Prostate gland (tissue), 2 donors: ENCODE measurements at regions not wholly inside any gene's neighbourhood (a gene's known extent, or its start where the extent isn't known, plus 50 kb on each side); places are given as distances from the start of the nearest gene placed in this dataset.

Experiments
- DNase-seq: peaks from one replicate; pipeline ENCODE4 v3.0.0-alpha.2; 2019; ENCODE audit warnings: low spot score
- H3K27ac ChIP-seq, 2 donors: fragments of 200-600 bp; sonication (generic); 2 replicates each; pipeline ENCODE4 v1.5.1; 2017 to 2019
- H3K27me3 ChIP-seq: fragments of 200-600 bp; sonication (generic); replicated peaks from 2 replicates; pipeline ENCODE4 v1.5.1; 2019; ENCODE audit not compliant: insufficient read depth
- H3K36me3 ChIP-seq, 2 donors: fragments of 200-600 bp; sonication (generic); 1 replicate in 1 of 2; 2 replicates in 1 of 2; pipeline versions ENCODE4 v1.5.1 to v1.8.1; 2017 to 2019
- H3K4me1 ChIP-seq: fragments of 200-600 bp; sonication (generic); replicated peaks from 2 replicates; pipeline ENCODE4 v1.5.1; 2019
- H3K4me3 ChIP-seq, 2 donors: fragments of 200-600 bp; sonication (generic); 2 replicates each; pipeline ENCODE4 v1.5.1; 2017 to 2019
- H3K9me3 ChIP-seq: fragments of 200-600 bp; sonication (generic); 2 replicates; pipeline ENCODE4 v1.5.1; 2017
- CTCF ChIP-seq, 4 experiments: fragments of 200-600 bp in 2 of 4; fragments of 450-650 bp in 2 of 4; sonication (generic) in 2 of 4; IDR thresholded peaks; 1 replicate in 3 of 4; 2 replicates in 1 of 4; pipeline ENCODE4 v1.5.1; 2016 to 2019; ENCODE audit warnings: antibody characterized with exemption in 4 of 4, mild to moderate bottlenecking in 2 of 4, moderate library complexity in 2 of 4
- POLR2A ChIP-seq: fragments of 450-650 bp; IDR thresholded peaks from one replicate; pipeline ENCODE4 v1.6.1; 2016; ENCODE audit warnings: antibody characterized with exemption, mild to moderate bottlenecking
- POLR2AphosphoS5 ChIP-seq: sonication (generic); formaldehyde crosslinking; IDR thresholded peaks from one replicate; pipeline ENCODE4 v1.6.1; 2017; ENCODE audit warnings: antibody characterized with exemption
- WGBS: methylation state at CpG from one replicate; pipeline ENCODE4 v1.1.5; 2018; 5-methylcytosine and 5-hydroxymethylcytosine counted together
- intact Hi-C: fragments of 100-400 bp; cut with DNase I; formaldehyde crosslinking; loops from one replicate; pipeline ENCODE4 v1.14.2; 2022

GRCh38 chr4:181581983-181582382 is 661.2 kb upstream of the TENM3 start:
- Histone ChIP-seq H3K4me1 (no peaks in the 10 kb centered on the region), H3K36me3 (no peaks in the 10 kb centered on the region), H3K27ac (no peak overlapping the region), H3K27me3 (no peaks in the 10 kb centered on the region), H3K4me3 (no peak overlapping the region), H3K9me3 (no peaks in the 10 kb centered on the region)
- intact Hi-C loops, result no loop called here
- TF ChIP-seq POLR2AphosphoS5 (no peak), CTCF (IDR thresholded peaks at IDR 0.05) (no peak), POLR2A (no peak)
- WGBS, result 71% methylated on average over 4 of the region's 4 CpGs
- no peak for DNase-seq

- intact Hi-C loops, result no loop called here
- no peaks in the 10 kb centered on the region for H3K36me3 ChIP-seq
- no peaks in the 10 kb centered on the region for H3K27me3 ChIP-seq
- TF ChIP-seq POLR2AphosphoS5, result no peak
- TF ChIP-seq POLR2A, result no peak
- TF ChIP-seq CTCF (IDR thresholded peaks at IDR 0.05), result no peak
- DNase-seq, result no peak
- no peaks in the 10 kb centered on the region for H3K9me3 ChIP-seq
- H3K4me3 ChIP-seq, result no peak overlapping the region
- H3K27ac ChIP-seq, result no peak overlapping the region
- no peaks in the 10 kb centered on the region for H3K4me1 ChIP-seq
- WGBS, result 99% methylated on average over 4 of the region's 4 CpGs
Observed at GRCh38 chr4:181582595-181582994, 660.6 kb upstream of the TENM3 start.

- 81% methylated on average over 4 of the region's 4 CpGs for WGBS
- intact Hi-C loops, result no loop called here
- no peaks in the 10 kb centered on the region for H3K36me3 ChIP-seq
- H3K4me1 ChIP-seq, result no peaks in the 10 kb centered on the region
- no peak overlapping the region for H3K4me3 ChIP-seq
- H3K27me3 ChIP-seq, result no peaks in the 10 kb centered on the region
- H3K27ac ChIP-seq, result no peak overlapping the region
- TF ChIP-seq POLR2AphosphoS5 (no peak), POLR2A (no peak), CTCF (IDR thresholded peaks at IDR 0.05) (no peak)
- DNase-seq, result no peak
- H3K9me3 ChIP-seq, result no peaks in the 10 kb centered on the region
Observed at GRCh38 chr4:181588733-181589302, 654.4 kb upstream of the TENM3 start.

GRCh38 chr4:181592221-181592745 is 650.9 kb upstream of the TENM3 start:
- no peak overlapping the region for H3K4me3 ChIP-seq
- intact Hi-C loops, result no loop called here
- DNase-seq, result no peak
- H3K36me3 ChIP-seq, result no peaks in the 10 kb centered on the region
- TF ChIP-seq POLR2A (no peak), CTCF (IDR thresholded peaks at IDR 0.05) (no peak), POLR2AphosphoS5 (no peak)
- H3K27me3 ChIP-seq, result no peaks in the 10 kb centered on the region
- H3K4me1 ChIP-seq, result no peaks in the 10 kb centered on the region
- H3K27ac ChIP-seq, result no peak overlapping the region
- H3K9me3 ChIP-seq, result no peaks in the 10 kb centered on the region
- WGBS, result 77% methylated on average over 5 of the region's 5 CpGs

- H3K27me3 ChIP-seq, result no peaks in the 10 kb centered on the region
- intact Hi-C loops, result no loop called here
- DNase-seq, result no peak
- 46% methylated on average over 2 of the region's 2 CpGs for WGBS
- no peaks in the 10 kb centered on the region for H3K4me1 ChIP-seq
- H3K9me3 ChIP-seq, result no peaks in the 10 kb centered on the region
- TF ChIP-seq POLR2AphosphoS5 (no peak), POLR2A (no peak), CTCF (IDR thresholded peaks at IDR 0.05) (no peak)
- no peak overlapping the region for H3K4me3 ChIP-seq
- H3K36me3 ChIP-seq, result no peaks in the 10 kb centered on the region
- no peak overlapping the region for H3K27ac ChIP-seq
Observed at GRCh38 chr4:181593703-181594102, 649.5 kb upstream of the TENM3 start.
